Fibroblast of mammary gland (primary cell): ENCODE measurements at regions not wholly inside any gene's neighbourhood (a gene's known extent, or its start where the extent isn't known, plus 50 kb on each side); places are given as distances from the start of the nearest gene placed in this dataset.

ENCODE experiments used
- DNase-seq: peaks from one replicate; pipeline ENCODE4 v3.0.0-alpha.2; 2010; ENCODE audit warnings: low read depth
- H3K4me3 ChIP-seq: 2 replicates; pipeline ENCODE4 v1.5.1; 2011; ENCODE audit warnings: low read depth, mild to moderate bottlenecking, low read length, moderate library complexity; ENCODE audit not compliant: control insufficient read depth
- TF ChIP-seq, protein P1 (sequence below): conservative IDR thresholded peaks from 2 replicates; pipeline ENCODE4 v1.5.1; 2011; ENCODE audit warnings: low read depth, low read length, inconsistent platforms; ENCODE audit not compliant: control insufficient read depth, insufficient read depth

DNA sequence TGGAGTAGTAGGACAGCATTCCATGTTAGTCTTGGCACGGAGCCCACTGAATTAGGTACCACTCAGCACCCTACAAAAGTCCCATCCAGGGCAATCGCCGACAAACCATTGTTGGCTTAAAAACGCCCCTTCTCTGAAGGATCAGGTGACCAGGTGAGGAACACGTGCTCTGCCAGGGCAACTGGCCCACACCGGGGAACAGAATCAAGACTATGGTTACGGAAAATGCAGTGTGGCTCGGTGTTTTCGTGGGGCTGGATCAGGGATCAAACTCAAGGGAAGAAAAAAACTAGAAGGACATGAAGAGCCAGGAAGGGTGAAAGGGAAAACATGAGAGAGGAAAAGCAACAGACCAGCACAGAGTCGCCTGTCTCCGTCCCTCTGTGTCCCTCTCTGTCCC lies 177.8 kb upstream of the ARID1B start:
- TF ChIP-seq, protein P1, sequence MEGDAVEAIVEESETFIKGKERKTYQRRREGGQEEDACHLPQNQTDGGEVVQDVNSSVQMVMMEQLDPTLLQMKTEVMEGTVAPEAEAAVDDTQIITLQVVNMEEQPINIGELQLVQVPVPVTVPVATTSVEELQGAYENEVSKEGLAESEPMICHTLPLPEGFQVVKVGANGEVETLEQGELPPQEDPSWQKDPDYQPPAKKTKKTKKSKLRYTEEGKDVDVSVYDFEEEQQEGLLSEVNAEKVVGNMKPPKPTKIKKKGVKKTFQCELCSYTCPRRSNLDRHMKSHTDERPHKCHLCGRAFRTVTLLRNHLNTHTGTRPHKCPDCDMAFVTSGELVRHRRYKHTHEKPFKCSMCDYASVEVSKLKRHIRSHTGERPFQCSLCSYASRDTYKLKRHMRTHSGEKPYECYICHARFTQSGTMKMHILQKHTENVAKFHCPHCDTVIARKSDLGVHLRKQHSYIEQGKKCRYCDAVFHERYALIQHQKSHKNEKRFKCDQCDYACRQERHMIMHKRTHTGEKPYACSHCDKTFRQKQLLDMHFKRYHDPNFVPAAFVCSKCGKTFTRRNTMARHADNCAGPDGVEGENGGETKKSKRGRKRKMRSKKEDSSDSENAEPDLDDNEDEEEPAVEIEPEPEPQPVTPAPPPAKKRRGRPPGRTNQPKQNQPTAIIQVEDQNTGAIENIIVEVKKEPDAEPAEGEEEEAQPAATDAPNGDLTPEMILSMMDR = no peak
- no peak overlapping the region for H3K4me3 ChIP-seq
- no peak for DNase-seq

DNA sequence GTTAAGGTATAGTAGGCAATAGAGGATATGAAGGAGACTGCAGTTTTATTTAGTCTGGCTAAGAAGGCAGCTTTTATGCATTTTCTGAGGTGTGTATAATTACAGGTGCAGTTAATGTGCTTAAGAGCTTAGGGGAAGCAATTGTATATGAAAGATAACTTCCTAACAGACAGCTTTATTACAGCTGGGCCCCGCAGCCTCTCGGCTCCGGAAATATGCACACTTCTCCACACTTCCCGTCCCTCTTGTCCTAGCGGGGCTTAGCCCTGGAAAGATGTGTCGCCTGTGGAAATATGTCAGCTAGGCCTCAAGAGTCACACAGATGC lies 178.4 kb upstream of the ARID1B start:
- no peak overlapping the region for H3K4me3 ChIP-seq

DNA sequence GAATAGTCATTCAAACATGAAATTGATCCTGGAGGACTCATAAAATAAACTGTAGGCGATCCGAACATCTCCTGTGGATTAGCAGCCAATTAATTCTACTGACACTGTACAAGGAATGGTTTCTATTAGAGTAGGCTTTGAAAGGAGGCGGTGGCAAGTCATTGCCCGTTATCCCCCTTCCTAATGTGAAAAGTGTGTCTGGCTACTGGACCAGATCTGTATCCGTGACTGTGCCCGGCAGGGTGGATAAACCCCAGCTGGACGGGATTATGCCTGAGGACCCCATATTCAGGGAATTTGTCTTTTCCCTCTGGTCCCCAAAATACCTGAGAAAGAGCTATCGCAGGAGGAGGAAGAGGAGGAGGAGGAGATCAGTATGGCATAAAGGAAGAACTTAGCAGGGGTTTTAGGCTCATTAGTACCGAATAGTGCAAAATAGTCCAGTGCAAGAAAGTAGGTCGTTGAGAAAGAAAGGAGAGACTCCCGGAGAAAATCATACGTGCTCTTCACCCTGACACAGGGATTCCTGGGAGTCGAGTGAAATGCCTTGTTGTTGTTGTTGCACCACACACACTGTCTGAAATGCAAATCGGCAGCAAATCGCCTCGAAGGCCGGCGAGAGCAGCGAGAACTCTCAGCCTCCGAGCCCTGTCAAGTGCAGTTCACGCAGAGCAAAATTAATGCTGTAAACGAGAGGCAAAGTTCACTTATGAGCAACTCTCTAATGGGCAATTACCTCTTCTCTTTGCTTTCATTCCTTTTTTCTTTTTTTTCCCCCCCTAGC lies 178.9 kb upstream of the ARID1B start:
- TF ChIP-seq, protein P1 = no peak
- no peak for DNase-seq
- H3K4me3 ChIP-seq = no peak overlapping the region

More for the DNA sequence above, 178.4 kb upstream of the ARID1B start:
- TF ChIP-seq, protein P1 = no peak
- DNase-seq = no peak

DNA sequence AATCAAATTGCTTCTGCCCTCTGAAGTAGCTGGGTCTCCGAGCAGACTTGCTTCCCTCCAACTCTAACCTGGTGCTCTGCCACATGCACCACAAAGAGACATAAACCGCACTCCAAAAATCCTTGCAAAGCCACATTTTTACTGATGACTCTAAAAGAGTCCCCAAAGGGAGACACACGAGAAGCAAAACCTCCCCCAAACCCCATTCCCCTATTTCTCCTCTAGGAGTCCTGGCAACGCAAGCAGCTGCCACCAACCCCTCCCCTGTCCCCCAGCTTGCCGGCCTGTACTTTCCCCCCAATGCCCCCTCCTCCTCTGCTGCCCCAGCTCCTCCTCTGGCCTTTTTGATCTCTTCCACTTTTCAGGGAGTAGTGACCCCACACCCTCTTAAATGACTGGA lies 180.1 kb upstream of the ARID1B start:
- no peak for DNase-seq
- TF ChIP-seq, protein P1 = no peak
- no peak overlapping the region for H3K4me3 ChIP-seq

DNA sequence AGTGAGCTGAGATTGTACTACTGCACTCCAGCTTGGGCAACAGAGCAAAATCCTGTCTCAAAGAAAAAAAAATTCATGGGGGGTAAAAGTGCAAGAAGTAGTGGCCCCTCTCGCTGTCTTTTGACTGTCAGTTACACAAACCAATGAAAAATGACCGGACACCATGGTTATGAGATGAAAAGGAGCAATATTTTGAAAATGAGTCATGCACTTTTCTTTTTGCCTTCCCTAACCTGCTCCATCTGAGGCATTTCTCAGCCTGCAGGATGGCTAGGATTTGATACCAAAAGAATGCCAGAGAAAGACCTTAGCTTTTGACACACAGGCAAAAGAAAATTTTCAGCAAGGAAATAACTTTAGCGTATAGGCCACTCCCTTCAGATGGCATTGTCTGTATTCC lies 181.7 kb upstream of the ARID1B start:
- DNase-seq = no peak
- H3K4me3 ChIP-seq = no peak overlapping the region
- TF ChIP-seq, protein P1 = no peak

DNA sequence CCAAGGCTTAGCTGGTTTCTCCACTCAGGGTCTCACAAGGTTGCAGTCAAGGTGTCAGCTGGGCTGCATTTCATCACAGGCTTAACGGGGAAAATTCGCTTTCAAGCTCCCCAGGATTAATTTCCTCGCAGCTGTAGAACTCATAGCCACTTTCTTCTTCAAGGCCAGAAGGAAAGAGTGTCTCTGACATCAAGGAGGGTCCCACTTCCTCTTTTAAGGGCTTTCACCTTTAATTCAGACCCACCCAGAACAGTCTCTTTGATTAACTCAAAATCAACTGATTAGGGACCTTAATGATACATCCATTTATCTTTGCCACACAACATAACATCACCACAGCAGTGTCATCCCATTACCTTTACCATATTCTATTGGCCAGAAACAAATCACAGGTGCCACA lies 183.3 kb upstream of the ARID1B start:
- H3K4me3 ChIP-seq = no peak overlapping the region
- TF ChIP-seq, protein P1 = no peak
- DNase-seq = no peak
